AG08395 (cell line): ENCODE measurements at regions not wholly inside any gene's neighbourhood (a gene's known extent, or its start where the extent isn't known, plus 50 kb on each side); places are given as distances from the start of the nearest gene placed in this dataset.
"Not testable (repeated sequence)": the region's sequence is repeated elsewhere in the genome, so short reads cannot be mapped to it uniquely, and the experiment has no call there.

ENCODE experiments used
- DNase-seq: peaks from one replicate; pipeline ENCODE4 v3.0.0; 2012; ENCODE audit warnings: mixed read lengths, low spot score

DNA sequence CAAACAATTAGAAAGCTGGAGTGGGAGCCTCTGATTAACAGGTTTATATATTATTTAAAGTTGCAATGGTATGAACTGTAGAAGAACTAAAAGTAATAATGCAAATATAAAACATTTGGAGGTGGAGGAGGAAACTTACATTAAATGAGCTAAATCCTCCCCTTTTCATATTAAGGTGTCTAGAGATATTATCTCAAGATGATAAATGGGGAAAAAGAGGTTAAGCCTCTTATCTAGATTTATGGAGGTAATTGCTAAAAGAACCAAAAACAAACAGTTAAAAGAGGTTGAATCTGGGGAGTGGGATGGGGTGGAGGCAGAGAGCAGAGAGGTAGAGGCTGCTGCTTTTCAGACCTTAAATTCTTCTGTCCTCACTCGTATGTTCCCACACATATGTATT is 147.8 kb upstream of the SLC24A2 start:
- no peak for DNase-seq

- DNase-seq, result no peak
Observed at GRCh38 chr9:19935422-19935821, 146.6 kb upstream of the SLC24A2 start.

DNA sequence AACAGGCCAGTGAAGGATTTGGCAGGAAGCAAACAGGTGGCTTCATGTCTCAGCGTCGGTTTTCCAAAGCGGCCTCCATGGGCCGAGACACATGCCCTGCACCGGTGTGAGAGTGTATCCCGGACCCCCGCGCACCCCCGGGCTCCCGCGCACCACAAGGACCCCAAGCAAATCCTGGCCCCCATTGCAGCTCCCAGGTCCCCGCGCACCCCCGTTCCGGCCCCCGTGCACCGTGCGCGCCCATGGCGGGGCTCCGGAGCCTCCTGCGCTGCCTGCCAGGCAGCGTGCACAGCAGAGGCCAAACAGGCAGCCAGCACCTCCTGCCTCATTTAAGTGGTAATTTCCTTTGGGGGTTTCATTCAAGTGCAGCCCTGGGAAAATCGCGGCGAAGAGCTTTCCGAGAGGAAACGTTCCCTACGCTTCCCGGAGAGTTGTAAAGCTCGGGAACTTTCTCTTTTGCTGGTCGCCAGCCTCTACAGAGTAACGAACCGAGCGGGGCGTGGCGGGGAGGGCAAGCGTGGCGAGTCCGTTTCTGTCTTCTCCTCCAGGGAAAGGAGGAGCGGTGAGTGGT is 145.5 kb upstream of the SLC24A2 start:
- peak; percentile 36 for DNase-seq

DNA sequence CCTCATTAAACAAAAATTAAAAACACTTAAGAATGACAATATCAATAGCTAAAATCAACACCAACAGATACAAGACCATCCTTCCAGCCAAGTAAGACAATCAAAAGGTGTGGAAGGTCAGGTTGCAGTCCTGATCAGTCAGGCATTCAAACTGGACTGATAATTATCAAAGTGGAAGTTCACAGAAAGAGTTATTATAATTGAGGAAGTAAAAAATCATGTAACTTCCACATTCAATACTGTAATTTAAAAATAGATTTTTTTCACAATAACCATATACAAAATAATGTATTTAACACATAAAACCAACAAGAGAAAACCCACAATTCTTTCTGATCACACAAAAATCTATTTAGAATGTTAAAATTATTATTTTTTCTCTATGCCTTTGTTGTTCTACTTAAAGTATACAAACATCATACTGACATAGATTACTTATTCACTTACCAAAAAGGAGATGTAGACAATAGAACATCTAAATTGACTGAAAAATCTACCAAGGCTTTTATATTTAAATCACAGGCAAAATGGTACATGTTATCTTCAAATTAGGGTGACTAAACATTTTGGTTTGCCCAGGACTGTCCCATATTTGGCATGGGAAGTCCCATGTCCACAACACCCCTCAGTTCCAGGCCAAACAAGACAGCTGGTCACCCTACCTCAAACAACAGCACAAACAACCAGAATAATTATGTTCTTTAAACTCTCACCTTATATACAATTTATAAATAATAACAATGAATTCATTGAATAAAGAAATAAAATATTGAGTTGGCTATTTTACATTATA is 142.5 kb upstream of the SLC24A2 start:
- no peak for DNase-seq

DNA sequence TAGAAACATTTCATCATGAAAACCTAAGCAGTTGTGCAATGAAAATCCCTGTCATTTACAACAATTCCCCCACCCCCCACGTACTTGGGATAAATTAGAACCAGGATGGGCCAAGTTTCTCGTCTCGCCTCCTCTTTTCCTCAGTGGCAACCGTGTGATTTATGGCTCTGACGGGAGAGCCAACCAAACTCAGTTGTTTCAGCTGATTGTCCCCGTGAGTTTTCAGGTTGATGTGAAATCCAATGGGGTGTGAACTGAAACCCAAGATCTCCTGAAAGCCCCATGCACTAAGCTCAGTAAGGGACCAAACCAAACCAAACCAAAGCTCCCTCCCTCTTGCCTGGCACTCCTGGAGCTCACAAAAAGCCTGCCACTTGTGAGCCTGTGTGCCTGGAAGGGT is 138.7 kb upstream of the SLC24A2 start:
- DNase-seq, result no peak

GRCh38 chr9:19926774-19927173 is 137.9 kb upstream of the SLC24A2 start:
- DNase-seq, result no peak

- peak; percentile 82 for DNase-seq
Observed at GRCh38 chr9:19925674-19926503, 137.1 kb upstream of the SLC24A2 start.

DNA sequence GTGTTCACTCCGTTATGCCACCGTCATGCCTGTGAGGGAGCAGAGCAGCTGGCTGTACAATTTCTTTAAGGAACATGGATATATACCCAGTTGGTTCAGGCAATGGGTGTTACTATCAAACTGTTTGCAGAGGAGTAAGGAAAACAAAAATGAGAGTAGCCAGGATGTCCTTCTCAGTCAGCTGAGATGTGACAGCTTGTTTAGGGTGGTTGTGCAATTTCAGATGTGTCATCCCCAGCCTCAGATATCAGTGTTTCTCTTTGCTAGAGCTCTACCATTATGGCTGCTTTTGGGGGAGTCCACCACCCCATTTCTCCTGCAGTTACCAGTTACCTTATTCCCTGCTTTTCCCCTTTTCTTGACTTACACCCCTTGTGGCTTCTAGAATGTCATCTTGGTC is 135.2 kb upstream of the SLC24A2 start:
- DNase-seq, result no peak

- DNase-seq, result peak; percentile 38
Observed at GRCh38 chr9:19922476-19923118, 133.8 kb upstream of the SLC24A2 start.

GRCh38 chr9:19920401-19920800 is 131.6 kb upstream of the SLC24A2 start:
- DNase-seq, result no peak

GRCh38 chr9:19918630-19919029 is 129.8 kb upstream of the SLC24A2 start:
- no peak for DNase-seq

DNA sequence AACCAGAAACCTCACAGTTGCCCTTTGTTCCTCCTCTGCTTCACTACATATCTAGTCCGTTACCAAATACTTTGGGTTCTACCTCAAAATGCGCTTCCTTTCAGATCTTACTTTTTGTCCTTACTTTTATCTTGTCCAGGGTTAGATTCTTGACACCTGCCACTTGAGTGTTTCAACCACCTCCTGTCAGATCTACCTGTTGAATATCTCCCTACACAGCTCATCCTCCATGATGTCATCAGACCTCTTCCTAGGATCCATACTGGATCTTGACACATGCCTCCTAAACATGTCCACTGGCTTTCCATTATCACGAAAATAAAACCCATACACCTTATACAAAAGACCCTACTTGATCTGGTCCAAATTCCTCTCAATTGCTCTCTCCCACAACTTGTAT is 125.2 kb upstream of the SLC24A2 start:
- DNase-seq, result no peak

DNA sequence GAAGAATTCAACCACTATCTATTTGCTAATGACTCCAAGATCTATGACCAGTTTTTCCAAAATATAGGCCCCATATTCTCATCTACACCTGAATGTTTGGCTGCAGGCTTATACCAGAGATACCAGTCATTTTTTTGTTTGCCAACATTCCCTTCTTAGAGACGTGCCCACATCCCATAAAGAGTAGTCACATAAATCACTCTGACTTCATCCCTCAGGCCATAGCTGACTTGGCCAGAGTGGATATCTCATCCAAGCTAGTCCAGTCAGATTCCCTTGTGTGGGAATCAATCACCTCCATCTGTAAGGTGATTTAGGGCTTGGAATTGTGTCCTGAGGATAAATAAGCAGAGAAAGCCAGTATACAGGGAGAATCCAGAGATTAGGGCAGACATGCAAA is 124.3 kb upstream of the SLC24A2 start:
- DNase-seq, result no peak

DNA sequence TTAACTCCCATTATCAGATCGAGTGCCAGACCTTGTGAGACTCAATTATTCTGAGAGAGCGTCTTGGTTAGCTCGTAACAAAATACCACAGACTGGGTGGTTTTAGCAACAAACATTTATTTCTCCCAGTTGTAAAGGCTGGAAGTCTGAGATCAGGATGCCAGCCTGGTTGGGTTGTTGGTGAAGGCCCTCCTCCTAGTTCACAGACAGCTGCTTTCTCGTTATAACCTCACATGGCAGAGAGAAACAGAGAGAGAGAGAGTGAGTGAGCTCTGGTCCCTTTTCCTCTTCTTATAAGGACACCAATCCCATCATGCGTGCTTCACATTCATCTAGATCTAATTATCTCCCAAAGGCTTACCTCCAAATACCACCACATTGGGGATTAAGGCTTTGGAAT is 114.2 kb upstream of the SLC24A2 start:
- DNase-seq, result no peak

- no peak for DNase-seq
Observed at GRCh38 chr9:19901586-19901985, 112.7 kb upstream of the SLC24A2 start.

DNA sequence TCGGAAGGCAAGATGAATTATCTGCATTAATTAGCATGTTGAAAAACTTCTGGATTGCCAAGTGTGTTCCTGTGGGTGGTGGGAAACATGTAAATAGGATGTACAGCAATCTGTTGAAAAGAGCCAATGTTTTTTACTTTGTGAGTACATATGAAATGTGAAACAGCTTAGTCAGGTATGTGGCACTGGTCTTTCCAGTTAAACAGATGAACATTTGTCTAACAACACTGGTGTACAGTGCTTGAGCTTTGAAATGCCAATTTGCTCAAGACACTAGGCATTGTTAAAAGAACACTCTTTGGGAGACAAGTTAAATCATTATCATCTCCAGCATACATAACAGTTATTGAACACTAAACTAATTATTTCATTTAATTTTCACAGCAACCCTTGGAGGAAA is 107.3 kb upstream of the SLC24A2 start:
- no peak for DNase-seq

DNA sequence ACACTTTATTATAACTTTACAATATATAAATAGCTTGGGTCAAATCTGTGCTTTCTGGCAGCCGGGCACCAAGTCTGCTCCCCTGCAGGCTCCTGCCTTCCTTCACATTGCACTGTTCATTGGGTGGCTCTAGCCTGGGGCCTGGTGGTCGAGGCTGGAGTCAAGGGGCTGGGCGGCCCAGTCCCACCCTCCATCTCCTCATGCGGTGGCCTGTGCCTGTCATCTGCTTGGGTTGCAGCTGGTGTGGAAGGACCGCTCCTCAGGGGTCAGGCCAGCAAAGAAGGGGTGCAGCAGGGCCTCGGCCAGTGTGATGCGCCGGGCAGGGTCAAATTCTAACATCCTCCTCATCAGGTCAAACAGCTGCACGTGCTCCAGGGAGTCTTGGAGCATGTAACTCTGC is 106.7 kb upstream of the SLC24A2 start:
- not testable (repeated sequence) for DNase-seq

GRCh38 chr9:19895006-19895405 is 106.2 kb upstream of the SLC24A2 start:
- no peak for DNase-seq

DNA sequence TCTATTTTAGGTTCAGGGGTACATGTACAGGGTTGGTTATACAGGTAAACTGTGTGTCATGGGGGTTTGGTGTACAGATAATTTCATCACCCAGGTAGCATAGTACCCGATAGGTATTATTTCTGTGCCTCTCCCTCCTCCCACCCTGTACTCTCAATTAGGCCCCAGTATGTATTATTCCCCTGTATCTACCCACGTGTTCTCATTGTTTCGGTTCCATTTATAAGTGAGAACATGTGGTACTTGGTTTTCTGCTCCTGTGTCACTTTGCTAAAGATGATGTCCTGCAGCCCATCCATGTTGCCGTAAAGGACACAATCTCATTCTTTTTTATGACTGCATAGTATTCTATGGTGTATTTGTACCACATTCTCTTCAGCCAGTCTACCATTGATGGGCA is 96.8 kb upstream of the SLC24A2 start:
- DNase-seq, result no peak

DNA sequence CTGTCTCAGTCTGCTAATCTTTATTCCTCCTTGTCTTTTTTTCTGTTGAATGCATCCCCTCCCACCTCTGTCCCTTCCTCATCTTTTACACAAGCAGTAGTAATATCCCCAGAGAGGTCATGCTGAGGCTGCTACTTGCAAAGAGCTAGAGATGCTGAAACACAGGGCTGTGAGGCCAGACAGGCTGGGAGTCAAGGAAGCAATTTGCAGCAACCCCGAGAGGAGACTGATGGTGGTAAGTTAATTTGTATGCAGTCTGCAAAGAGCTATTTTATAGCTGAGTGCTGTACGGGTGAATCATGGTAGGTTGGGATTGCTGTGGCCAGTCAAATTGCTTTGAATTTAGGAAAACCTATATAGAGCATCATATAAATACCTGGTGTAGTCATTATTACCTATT is 90.2 kb upstream of the SLC24A2 start:
- DNase-seq, result no peak

DNA sequence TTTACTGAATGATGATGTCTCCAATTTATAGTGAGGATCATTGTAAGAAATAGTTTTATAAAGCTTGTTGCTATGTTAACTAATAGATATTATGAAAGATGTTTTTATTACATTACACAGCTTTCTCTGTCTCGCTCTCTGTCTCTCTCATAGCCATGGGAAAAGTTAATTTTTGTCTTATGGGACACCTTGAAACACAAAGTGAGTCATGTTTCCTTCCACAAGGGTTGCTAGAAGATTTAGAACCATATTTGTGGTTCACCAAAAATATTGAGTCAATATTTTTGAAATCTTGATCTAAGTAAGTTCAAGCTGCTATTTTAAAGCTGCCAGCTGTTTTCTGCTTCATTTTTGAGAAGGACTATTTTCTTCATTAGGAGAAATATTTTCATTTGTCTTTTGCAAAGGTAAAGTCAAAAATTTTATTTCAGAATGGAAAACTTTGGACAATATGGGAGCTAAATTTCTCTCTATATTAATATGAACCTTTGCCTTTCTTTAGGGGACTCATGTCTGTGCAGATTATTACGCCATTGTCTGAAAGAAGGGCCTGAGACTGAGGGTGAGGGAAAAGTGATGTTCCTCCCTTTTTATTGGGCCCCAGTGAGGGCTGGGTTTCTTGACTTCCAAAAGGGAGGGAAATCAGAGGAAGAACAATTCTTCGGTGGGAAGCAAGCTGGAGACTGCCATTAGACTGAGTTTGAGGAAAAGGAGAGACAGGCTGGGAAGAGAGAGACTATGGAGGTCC is 87.9 kb upstream of the SLC24A2 start:
- no peak for DNase-seq
